Stimulated activated CD4-positive, alpha-beta T cell treated with anti-CD3 and anti-CD28 coated beads, TNF-alpha, amount 100 ng/mL, for 4 hours (primary cell): ENCODE measurements at regions not wholly inside any gene's neighbourhood (a gene's known extent, or its start where the extent isn't known, plus 50 kb on each side); places are given as distances from the start of the nearest gene placed in this dataset.
"Not testable (repeated sequence)": the region's sequence is repeated elsewhere in the genome, so short reads cannot be mapped to it uniquely, and the experiment has no call there.

ENCODE experiments used
- DNase-seq, 3 experiments: peaks; one replicate each; pipeline ENCODE4 v3.0.0-alpha.2; 2020; ENCODE audit warnings: low read depth in 3 of 3

DNA sequence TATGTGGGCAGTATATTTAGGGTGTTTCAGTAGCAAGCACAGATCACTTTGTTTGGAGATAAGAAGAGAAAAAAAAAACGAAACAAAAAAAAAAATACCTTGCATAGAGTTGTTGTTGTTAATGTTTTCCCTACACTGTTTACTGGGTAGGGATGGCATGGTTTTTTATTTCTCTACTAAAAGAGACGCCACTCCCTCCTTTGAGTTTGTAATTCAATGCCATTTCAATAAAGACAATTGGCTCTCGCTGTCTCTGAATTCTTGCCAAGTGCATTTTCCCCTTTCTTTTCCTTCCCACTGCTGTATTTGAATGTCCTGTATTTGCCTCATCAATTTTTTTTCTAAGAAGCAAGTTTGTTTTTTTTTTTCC, 213.9 kb upstream of the UBASH3B start:
- DNase-seq = no peak

DNA sequence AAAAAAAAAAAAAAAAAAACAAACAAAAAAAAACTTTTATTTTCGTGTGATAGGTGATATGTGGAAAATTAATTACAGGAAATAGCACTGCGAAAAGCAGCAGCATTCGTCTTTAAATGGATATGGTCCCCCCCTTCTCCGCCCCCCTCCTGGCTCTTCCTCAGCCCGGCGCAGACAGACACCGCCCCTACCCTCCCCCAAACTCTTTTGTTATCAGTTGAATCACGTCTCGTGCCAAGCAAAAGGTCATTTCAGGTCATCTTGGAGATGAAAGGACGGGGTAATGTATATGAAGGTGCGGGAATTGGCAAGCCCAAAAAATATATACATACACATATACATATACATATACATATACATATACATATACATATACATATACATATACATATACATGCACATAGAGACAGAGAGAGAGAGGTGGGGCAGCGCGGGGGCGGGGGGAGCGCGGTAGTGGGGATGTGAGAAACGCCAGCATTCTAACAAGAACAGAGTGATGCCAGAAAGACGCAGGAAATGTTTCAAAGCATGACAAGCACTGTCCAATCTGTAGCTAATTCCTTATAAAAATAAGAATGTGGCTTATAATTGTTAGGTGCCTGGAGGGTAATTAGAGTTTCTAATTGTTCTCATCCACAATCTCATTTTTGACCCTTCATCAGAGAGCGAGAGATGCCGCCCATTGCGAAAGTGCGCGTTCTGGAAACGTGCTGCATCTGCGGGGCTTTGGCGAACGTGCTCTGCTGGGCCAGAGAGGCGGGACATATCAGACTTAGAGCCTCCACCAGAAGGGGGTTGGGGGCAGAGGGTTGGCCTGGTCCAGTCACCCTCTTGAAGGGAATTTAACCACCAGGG, 214.5 kb upstream of the UBASH3B start:
- no peak for DNase-seq

DNA sequence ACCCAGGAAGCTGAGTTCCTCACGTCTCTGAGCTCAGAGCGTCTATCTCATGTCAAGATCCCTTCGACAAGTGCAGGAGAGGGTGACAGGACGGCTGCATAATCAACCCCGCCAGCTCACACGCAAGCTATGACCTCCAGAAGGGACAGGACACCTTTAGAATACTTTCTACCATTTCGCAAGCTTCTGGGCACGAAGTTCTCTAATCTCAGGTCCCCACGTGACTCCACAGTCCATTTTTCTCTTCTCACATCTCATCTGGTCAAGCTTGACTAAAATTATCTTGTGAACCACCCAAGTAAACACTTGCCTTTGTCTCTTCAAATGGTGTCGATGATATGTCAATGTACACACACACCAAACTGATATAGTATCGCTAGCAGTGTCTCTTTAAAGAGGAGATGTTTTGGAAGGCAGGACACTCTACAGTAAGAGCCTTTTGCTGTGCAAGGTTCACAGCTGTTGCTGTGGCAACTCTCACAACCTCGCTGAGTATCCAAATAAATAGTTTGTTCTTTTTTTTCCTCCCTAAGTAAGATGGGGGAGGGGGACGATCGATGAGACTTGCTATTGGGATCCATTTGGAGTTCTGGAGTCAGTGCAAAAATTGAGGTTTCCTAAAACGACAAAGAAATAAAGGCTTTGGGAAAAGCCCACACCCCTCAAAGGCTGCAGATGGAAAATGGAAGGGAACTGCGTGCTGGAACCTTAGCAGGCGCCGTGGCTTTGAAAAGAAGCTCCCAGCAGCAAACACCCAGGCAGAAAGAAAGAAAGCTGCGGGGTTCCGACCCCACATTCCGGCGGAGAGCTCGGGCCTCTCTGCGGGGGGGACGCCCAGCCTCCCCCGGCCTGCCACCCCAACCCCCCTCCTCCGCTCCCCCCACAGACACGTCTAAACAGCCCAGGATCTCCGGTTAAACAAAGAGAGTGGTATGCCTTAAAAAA, 215.4 kb upstream of the UBASH3B start:
- no peak for DNase-seq

DNA sequence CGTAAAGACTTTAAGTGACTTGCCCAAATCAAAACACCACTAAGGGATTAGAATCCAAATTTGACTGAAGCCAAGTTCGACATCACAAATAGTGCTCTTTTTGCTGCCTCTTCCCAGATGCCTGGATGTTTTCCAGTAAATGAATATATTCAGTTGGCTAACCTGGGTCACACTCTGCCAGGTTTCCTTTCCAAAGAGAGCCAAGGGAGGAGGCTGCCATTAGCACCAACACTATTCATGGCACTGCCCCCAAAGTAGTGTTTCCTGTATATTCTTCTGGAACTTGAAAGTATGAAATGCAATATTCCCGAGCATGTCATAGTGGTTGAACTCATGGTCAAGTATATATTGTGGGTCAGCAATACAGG, 219.3 kb upstream of the UBASH3B start:
- DNase-seq = no peak

DNA sequence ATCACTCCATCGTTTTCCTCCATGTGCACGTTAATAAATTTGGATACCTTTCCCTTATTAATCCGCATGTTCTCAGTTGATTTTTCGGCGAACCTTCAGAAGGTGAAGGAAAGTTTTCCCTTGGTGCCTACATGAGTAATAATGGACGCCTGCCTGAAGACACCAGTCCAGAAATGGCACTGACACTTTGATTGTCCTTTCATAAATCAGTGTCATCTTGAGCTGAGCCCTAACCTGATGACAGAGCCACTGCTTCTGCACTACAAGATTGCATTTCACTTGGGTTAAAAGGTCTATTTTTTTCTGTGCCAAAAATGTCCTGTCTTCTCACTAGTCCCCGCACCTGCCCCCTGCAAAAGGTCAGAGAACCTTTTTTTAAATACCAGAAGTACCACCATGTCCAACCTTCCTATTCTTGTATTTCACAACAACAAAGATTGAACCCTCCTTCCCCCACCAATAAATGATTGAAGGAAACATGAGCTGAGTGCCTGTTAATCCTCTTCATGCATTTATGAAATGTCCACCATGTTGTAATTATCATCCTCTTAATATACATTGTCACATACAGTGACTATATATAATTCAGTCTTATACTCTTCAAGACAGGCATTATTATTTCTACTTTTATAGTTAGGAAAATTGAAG, 219.9 kb upstream of the UBASH3B start:
- no peak for DNase-seq

DNA sequence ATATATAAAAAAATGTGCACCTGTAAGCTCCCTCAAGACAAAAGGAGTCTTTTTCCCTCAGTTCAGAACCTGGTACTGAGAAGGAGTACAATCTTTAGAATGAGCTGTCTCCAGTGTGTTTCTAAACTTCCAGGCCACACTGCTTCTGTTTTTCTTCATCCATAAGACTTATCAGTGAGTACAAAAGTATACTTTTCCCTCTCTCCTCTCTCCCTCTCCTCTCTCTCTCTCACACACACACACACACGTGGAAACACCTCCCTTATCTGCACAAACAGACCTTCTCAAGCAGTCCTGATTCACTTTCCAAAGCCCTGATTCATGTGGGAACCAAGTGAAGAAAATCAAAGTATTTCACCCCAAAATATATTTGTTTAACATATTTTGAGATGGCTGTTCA, 220.7 kb upstream of the UBASH3B start:
- no peak for DNase-seq

DNA sequence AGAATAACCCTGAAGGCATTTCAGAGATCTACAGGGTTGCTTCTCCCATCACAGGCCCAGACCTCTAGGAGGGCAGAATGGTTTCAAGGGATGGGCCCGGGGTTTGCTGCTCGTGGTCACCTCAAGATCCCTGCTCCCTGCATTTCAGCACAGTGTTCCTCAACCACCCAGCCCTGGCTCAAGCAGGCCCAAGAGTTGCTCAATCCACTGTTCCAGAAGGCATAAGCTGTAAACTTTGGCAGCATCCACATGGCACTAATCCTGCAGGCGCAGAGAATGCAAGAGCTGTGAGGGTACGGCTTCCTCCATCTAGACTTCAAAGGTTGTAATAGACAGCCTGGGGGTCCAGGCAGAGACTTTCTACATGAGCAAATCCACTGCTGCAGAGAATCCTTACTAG, 225.0 kb upstream of the UBASH3B start:
- no peak for DNase-seq

DNA sequence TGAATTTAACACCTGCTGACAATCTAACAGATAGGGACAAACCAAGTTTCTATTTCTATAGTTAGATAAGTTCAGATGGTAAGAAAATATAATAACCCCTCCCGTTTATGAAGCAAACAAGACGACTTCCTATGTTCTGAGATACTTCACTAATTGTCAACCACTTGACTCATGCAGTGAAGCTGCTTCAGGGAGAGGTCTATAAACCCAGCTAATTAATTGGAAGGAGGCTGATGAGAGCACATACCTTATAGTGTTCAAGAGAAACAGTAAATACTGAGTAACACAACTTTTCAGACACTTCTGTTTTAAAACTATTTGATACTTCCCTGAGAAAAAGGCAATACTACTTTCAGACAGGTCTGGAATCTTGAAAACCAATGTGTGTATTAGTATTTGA, 229.4 kb upstream of the UBASH3B start:
- DNase-seq = no peak

DNA sequence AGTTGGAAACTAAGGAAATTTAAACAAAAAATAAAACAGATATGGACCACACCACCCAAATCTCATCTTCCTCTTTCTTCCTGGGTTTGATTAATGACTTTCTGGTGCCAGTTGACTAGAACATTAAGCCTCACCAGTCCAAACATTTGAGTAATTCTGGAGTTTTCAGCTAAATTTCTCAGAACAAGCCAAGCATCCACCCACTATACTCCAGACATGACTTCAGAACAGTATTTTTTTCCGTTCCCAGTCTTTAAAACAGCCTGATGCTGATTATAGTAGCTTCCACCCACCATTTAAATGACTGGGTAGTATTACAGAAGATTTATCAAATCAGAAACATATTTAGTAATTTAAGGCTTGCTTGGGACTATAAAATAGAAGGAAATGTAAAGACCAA, 230.9 kb upstream of the UBASH3B start:
- DNase-seq = no peak

DNA sequence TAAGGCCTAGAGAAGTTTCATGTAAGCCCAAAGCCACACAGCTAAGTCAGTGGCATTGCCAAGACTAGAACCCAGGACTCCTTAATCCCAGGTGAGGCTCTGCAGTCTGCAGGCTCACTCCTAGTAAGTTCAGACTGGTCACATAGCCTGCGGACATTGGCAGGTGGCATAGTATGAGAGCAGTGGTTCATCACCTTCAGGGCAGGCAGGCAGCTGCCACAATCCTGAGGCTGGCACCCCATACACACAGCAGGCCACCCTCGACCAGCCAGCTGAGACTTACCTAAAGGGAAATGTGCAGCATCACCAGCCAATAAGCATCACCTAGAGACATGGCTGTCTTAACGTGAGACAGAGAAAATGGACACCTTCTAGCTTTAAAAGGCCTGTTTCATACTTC, 231.6 kb upstream of the UBASH3B start:
- DNase-seq = no peak

DNA sequence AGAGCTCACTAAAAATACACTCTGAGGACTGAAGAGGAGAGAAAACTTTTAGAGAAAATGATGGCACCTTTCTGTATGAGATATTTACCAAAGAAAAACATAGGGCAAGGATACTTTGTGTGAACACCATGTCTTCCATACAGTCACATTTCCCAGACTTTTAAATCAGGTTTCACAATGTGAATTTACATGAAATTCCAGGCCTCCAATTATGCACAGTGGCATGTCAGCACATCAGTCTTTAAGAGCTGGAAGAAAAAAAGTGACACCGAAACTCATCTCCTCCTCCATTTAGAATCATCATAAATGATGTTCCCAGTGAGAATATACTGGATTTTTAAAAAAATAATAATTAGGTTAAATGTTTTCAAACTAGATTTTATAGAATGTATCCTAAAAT, 232.2 kb upstream of the UBASH3B start:
- no peak for DNase-seq

DNA sequence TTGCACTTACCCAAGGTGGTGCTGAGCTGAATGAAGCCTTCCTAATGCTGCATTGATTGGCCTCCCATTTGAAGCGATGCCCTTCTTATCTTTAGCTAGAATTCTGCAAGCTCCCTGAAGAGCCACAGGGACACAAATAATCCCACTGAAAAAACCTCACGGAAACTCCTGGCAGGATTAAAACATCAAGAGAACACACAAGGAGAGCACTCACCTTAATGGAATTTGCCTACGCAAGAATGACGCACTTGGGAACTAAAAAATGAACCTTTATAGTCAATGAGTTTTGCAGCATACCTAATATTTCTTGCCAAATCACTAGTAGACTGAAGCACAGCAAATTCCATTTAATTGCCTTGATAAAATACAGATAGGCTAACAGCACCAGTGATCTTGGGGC, 232.8 kb upstream of the UBASH3B start:
- DNase-seq = no peak

DNA sequence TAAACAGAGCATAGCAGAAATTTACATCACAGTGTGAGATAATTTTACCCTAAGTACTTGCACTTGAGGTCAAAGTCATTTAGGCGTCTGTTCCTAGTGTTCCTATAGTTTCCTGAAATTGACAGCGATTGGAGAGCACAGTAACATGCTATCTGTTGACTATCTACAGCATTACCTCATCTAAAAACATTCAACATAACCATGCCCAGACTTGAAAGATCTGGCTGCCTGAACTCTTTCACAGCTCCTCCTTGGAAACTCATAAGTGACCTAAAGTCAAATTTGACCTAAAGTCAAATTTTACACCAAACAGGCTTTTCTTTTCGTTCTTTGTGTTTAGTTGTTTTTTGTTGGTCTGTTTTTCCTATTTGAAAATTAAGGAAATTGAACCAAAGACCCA, 233.8 kb upstream of the UBASH3B start:
- DNase-seq = no peak

DNA sequence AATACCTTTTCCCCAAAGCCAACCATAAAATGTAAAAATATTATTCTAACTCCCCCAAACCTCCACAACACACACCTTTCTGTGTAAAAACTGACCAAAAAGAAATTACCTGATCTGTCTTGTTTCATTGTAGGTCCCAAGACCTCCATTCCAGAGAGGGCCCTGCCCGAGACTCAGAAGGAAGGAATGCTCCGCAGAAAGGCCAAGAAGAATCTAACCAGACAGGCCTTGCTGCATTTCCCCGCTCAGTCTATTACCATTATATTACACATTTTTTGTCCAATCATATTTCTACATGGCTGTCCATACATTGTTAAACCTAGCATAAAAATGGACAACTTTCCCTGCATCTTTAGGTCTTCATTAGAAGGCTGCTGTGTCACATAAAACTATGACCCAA, 237.5 kb upstream of the UBASH3B start:
- no peak for DNase-seq

DNA sequence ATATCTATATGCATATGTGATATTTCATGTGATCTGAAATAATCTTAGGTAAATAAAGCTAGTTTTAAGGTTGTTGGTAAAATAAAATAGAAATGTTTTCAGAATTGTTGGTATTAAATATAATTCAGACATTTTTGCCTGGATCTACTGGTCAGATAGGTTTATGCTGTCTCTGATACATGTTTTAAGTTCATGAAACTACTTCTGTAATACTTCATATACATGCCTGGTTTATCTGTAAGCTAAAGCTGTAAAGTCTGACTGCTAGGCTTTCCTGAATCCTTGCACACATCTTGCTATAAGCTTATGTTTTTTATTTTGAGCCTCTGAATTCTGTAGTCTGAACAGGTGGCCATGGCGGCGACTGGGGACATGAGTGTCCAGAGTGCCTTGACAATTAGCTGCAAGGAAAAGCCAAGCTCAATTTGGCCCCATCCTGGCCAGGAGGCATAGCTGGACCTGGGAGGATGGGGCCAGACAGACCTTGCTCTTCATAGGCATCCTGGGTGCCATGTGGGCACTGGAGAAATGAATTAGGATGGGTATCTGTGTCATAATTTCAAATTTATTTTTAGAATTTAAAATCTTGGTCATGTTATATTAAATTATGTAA, 241.0 kb upstream of the UBASH3B start:
- DNase-seq = no peak

DNA sequence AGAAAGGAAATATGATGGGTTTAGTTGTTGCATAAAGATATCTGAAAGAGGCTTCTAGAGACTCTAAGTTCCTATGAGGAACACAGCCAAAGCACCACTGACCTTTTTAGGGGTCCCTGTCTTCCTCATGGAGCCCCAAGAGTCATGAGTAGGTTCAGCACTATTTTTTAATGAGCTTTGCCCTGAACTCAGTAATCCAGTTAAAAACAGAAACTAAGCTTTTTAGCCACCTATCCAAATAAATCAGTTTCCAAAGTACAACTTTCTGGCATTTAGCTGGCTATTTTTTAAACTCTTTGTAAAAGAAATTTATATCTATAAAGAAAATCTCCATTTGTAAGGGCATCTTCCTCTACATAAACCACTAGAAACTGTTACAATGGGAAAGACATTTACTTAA, 241.8 kb upstream of the UBASH3B start:
- no peak for DNase-seq

DNA sequence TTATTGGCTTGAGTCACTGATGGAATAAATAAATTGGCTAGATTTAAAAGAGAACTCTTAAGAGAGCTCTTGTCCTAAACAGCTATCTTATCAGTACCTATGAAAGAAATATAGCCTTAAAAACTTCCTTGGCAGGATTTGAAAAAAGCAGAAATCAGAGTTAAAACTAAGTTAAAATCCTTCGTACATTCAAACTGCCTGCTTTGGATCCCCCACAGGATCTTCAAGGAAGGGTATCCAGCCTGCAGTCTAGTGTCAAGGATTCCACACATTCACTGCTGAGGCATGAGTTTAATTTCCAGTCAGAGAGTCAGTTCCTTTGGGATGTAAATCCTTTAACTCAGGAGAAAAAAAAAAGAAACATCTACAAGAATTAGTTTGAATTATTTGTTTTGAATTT, 242.9 kb upstream of the UBASH3B start:
- no peak for DNase-seq

DNA sequence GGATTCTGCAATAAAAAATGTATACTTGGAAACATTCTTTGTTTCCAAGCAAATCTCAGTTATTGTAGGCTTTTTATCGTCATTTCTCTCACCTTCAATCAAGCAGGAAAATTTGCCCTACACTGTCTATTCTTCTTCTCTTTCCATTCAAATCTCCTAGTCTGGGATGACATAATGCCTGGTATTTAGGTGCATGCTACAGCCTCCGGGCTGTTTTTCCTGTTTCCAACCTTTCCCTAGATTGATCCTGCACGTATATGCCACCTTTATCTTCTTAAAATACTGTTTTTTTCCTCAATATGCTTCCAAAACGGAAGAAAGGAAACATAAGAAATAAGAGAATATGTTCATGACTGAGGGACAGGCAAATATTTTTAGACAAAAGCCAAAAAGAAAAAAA, 249.1 kb upstream of the UBASH3B start:
- no peak for DNase-seq

DNA sequence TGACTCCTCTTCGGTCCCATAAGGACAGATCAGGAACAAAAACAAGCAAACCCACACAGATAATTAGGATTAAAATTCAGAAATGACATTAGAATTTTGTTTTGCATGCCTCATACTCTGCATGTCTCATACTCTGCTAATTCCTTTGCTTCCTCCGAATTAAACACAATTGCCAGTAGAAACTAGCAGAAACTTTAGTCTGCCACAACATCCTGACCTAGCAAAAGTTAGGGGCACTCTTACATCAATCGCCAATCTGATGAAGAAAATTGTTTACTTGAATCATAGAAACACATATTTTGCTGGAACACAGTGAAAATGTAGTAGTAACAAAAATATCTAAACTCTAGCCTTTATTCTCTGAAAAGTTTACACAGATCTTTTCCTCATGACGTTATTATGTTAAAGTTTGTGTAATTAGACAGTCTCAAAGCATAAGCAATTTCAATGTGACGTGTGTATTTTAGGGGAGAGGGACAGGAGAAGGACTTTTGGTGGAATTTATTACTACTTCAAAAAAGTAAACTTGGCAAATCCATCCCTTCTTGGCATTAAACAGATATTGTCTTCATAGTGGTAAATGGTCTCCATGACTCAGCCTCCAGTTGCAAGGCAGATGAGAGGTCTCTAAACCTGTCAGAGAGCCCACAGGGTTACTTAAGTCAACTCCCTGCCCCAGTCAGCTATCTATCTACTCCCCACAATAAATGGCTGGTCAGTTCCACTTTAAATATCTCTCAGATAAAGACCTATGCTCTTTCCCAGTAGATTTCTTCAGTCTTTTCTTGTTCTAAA, 249.8 kb upstream of the UBASH3B start:
- DNase-seq = no peak

DNA sequence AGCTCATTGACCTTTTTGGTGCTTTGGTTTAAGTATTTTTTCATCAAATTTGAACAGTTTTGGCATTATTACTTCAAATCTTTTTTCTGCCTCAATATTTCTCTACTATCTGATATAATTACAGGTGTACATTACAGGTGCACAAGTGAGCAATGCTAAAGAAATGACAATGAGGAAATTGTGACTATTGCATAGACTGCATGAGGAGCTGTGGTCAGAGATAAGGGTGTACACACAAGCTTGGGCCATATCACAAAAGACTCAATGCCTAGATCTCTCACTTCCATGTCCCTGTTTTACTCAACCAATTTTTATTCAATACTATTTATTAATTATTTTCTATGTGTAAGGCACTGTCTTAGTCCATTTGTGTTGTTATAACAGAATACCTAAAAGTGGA, 251.0 kb upstream of the UBASH3B start:
- no peak for DNase-seq

DNA sequence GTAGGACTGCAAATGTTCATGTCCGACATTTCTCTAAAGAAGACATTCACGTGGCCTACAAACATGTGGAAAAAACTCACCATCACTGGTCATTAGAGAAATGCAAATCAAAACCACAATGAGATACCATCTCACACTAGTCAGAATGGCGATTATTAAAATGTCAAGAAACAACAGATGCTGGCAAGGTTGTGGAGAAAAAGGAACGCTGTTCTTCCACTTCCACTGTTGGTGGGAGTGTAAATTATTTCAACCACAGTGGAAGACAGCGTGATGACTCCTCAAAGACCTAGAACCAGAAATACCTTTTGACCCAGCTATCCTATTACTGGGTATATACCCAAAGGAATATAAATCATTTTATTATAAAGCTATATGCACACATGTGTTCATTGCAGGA, 253.9 kb upstream of the UBASH3B start:
- not testable (repeated sequence) for DNase-seq
